OCI-LY3 (cell line): ENCODE measurements at regions not wholly inside any gene's neighbourhood (a gene's known extent, or its start where the extent isn't known, plus 50 kb on each side); places are given as distances from the start of the nearest gene placed in this dataset.

Source experiments
- CTCF ChIP-seq: fragments of 200-600, 300-600 bp; sonication (generic); IDR thresholded peaks from 2 replicates; pipeline ENCODE4 v1.5.1; 2014; ENCODE audit warnings: antibody characterized with exemption, low read length, low read depth
- EZH2phosphoT487 ChIP-seq: fragments of 200-600 bp; shearing (Covaris generic); IDR thresholded peaks from 2 replicates; pipeline ENCODE4 v1.6.1; 2018; ENCODE audit warnings: antibody characterized with exemption, mixed run types, low read depth

DNA sequence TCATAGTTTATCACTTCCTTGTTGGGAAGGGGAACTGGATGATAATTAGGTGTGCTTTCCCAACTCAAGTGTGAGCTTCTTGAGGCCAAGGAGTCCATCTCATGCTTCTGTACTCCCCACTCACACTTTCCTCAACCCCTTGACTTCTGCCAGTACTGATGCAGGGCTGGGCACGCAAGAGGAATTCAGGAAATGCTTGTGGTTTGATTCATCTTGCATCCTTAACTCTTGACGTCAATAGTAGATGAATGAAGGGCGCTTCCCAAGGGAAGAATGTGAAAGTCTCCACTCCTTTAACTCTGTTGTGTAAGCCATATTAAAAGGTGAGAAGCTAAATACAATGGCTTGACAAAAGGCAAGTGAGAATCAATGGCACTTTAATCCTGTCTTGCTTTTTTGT, 101.8 kb downstream of the AGTR2 start:
- TF ChIP-seq CTCF: no peak
- no peak for TF ChIP-seq EZH2phosphoT487
